Loucy (cell line): ENCODE measurements at regions not wholly inside any gene's neighbourhood (a gene's known extent, or its start where the extent isn't known, plus 50 kb on each side); places are given as distances from the start of the nearest gene placed in this dataset.

Experiments used
- H2AFZ ChIP-seq: fragments of 200-600 bp; sonication (generic); 2 replicates; pipeline ENCODE4 v1.6.0; 2016; ENCODE audit warnings: antibody characterized with exemption, mild to moderate bottlenecking, low read length, moderate library complexity
- H3F3A ChIP-seq: fragments of 200-600 bp; 2 replicates; pipeline ENCODE4 v1.6.0; 2016; ENCODE audit warnings: antibody characterized with exemption, low read depth, mild to moderate bottlenecking
- H3K27me3 ChIP-seq: fragments of 200-600 bp; sonication (generic); 2 replicates; pipeline ENCODE4 v1.6.1; 2014; ENCODE audit warnings: low read length, mild to moderate bottlenecking; ENCODE audit not compliant: insufficient read depth, poor library complexity, severe bottlenecking
- H3K36me3 ChIP-seq: fragments of 200-600 bp; sonication (generic); 2 replicates; pipeline ENCODE4 v1.6.1; 2016; ENCODE audit warnings: low read length; ENCODE audit not compliant: insufficient read depth
- H3K4me1 ChIP-seq: fragments of 200-600 bp; sonication (generic); 2 replicates; pipeline ENCODE4 v1.5.1; 2014; ENCODE audit warnings: low read length, mild to moderate bottlenecking; ENCODE audit not compliant: insufficient read depth, poor library complexity, severe bottlenecking
- H3K4me2 ChIP-seq: fragments of 200-600 bp; sonication (generic); 2 replicates; pipeline ENCODE4 v1.6.0; 2014; ENCODE audit warnings: antibody characterized with exemption, low read length, low read depth, mild to moderate bottlenecking; ENCODE audit not compliant: poor library complexity, severe bottlenecking
- H3K4me3 ChIP-seq: fragments of 200-600 bp; sonication (generic); 2 replicates; pipeline ENCODE4 v1.5.1; 2014; ENCODE audit warnings: low read length, mild to moderate bottlenecking, mixed read lengths; ENCODE audit not compliant: poor library complexity, severe bottlenecking
- H3K79me2 ChIP-seq: fragments of 200-600 bp; sonication (generic); 2 replicates; pipeline ENCODE4 v1.6.1; 2014; ENCODE audit warnings: low read length; ENCODE audit not compliant: insufficient read depth
- H3K9ac ChIP-seq: fragments of 200-600 bp; sonication (generic); 2 replicates; pipeline ENCODE4 v1.6.0; 2014; ENCODE audit warnings: mild to moderate bottlenecking, low read depth, low read length, moderate library complexity; ENCODE audit not compliant: poor library complexity, severe bottlenecking
- H3K9me2 ChIP-seq: fragments of 200-600 bp; sonication (generic); replicated peaks from 2 replicates; pipeline ENCODE4 v1.6.1; 2016; ENCODE audit warnings: low read depth, low read length, mixed read lengths
- H3K9me3 ChIP-seq: fragments of 200-600 bp; sonication (generic); 2 replicates; pipeline ENCODE4 v1.6.1; 2014; ENCODE audit warnings: mild to moderate bottlenecking, antibody characterized with exemption, low read length, low read depth; ENCODE audit not compliant: insufficient read depth
- H4K20me1 ChIP-seq: fragments of 200-600 bp; sonication (generic); 2 replicates; pipeline ENCODE4 v1.6.0; 2014; ENCODE audit warnings: antibody characterized with exemption, low read length, mild to moderate bottlenecking; ENCODE audit not compliant: insufficient read depth, poor library complexity, severe bottlenecking
- CTCF ChIP-seq: fragments of 200-600 bp; sonication (generic); conservative IDR thresholded peaks from 2 replicates; pipeline ENCODE4 v1.5.1; 2014; ENCODE audit warnings: mild to moderate bottlenecking, antibody characterized with exemption, low read length
- EZH2phosphoT487 ChIP-seq: fragments of 200-600 bp; IDR thresholded peaks from 2 replicates; pipeline ENCODE4 v1.6.1; 2018; ENCODE audit warnings: antibody characterized with exemption, mild to moderate bottlenecking, moderate library complexity, borderline replicate concordance

- Histone ChIP-seq H3F3A (no peaks in the 10 kb centered on the region), H3K9ac (no peak overlapping the region), H2AFZ (no peak overlapping the region), H4K20me1 (no peaks in the 10 kb centered on the region), H3K4me1 (no peaks in the 10 kb centered on the region), H3K4me3 (no peak overlapping the region), H3K36me3 (no peaks in the 10 kb centered on the region), H3K9me3 (no peaks in the 10 kb centered on the region), H3K4me2 (no peak overlapping the region), H3K9me2 (no peaks in the 10 kb centered on the region), H3K27me3 (no peaks in the 10 kb centered on the region), H3K79me2 (no peaks in the 10 kb centered on the region)
- TF ChIP-seq EZH2phosphoT487 (no peak), CTCF (no peak)
These were observed 1099.3 kb downstream of the SOCS6 start for GRCh38 chr18:71388148-71388547.

- TF ChIP-seq EZH2phosphoT487 (no peak), CTCF (no peak)
- Histone ChIP-seq H3K9ac (no peak overlapping the region), H3K9me2 (no peaks in the 10 kb centered on the region), H3K4me1 (no peaks in the 10 kb centered on the region), H3K4me2 (no peak overlapping the region), H3K9me3 (no peaks in the 10 kb centered on the region), H4K20me1 (no peaks in the 10 kb centered on the region), H3K27me3 (no peaks in the 10 kb centered on the region), H3K79me2 (no peaks in the 10 kb centered on the region), H2AFZ (no peak overlapping the region), H3F3A (no peaks in the 10 kb centered on the region), H3K36me3 (no peaks in the 10 kb centered on the region), H3K4me3 (no peak overlapping the region)
These were observed 1085.6 kb downstream of the SOCS6 start for GRCh38 chr18:71374294-71375000.

- no peak for TF ChIP-seq EZH2phosphoT487
- TF ChIP-seq CTCF = no peak
- Histone ChIP-seq H3K9ac (no peak overlapping the region), H3K36me3 (no peaks in the 10 kb centered on the region), H3K4me2 (no peak overlapping the region), H3F3A (no peaks in the 10 kb centered on the region), H4K20me1 (no peaks in the 10 kb centered on the region), H3K9me2 (no peaks in the 10 kb centered on the region), H3K4me1 (no peaks in the 10 kb centered on the region), H3K9me3 (no peaks in the 10 kb centered on the region), H3K79me2 (no peaks in the 10 kb centered on the region), H3K4me3 (no peak overlapping the region), H3K27me3 (no peaks in the 10 kb centered on the region), H2AFZ (no peak overlapping the region)
These were observed 1083.2 kb downstream of the SOCS6 start for GRCh38 chr18:71371951-71372605.
